ENCODE measurements at regions not wholly inside any gene's neighbourhood (a gene's known extent, or its start where the extent isn't known, plus 50 kb on each side); places are given as distances from the start of the nearest gene placed in this dataset.

- Histone ChIP-seq H2BK15ac (ENCODE audit: low read depth, poor library complexity, severe bottlenecking) (no peak overlapping the region), H3K27me3 (ENCODE audit: control insufficient read depth in 1 of 2, insufficient read depth in 1 of 2, low read length in 2 of 2) (no peaks in the 10 kb centered on the region), H2AK5ac (ENCODE audit: low read length, severe bottlenecking) (no peak overlapping the region), H4K8ac (ENCODE audit: low read length) (no peak overlapping the region), H3K9ac (ENCODE audit: low read length) (no peak overlapping the region), H3K18ac (ENCODE audit: low read depth in 1 of 2, low read length in 2 of 2) (no peak overlapping the region), H4K91ac (ENCODE audit: low read length) (no peak overlapping the region), H2BK12ac (ENCODE audit: low read length in 2 of 2) (no peak overlapping the region), H3K36me3 (ENCODE audit: control insufficient read depth in 1 of 2, insufficient read depth in 2 of 2, low read depth in 1 of 2, low read length in 2 of 2) (no peaks in the 10 kb centered on the region), H3K4me1 (ENCODE audit: control insufficient read depth, insufficient read depth, low read depth, low read length) (no peaks in the 10 kb centered on the region), H3K4ac (ENCODE audit: low read depth in 1 of 2, low read length in 2 of 2) (no peak overlapping the region), H2BK5ac (ENCODE audit: low read depth, low read length, poor library complexity, severe bottlenecking) (no peak overlapping the region), H3K23ac (ENCODE audit: low read length in 2 of 2) (no peak overlapping the region), H3K14ac (ENCODE audit: low read length in 2 of 2) (no peak overlapping the region), H3K4me3 (ENCODE audit: insufficient read depth in 1 of 2, low read depth in 1 of 2, low read length in 2 of 2) (no peak overlapping the region), H3K27ac (ENCODE audit: low read length, poor library complexity, severe bottlenecking) (no peak overlapping the region), H3K9me3 (ENCODE audit: control insufficient read depth, low read length) (no peaks in the 10 kb centered on the region), H2BK120ac (ENCODE audit: low read depth, low read length) (no peak overlapping the region), H3K79me1 (replicated peaks; ENCODE audit: low read length, poor library complexity, severe bottlenecking) (peaks cover 1% of the 10 kb centered on the region), H3K4me2 (ENCODE audit: low read length, poor library complexity, severe bottlenecking) (no peak overlapping the region), H2AFZ (ENCODE audit: low read depth, low read length) (no peak overlapping the region)
- DNase-seq = no peak
- 85% methylated on average over 1 of the region's 1 CpG for WGBS
Observed at GRCh38 chr1:80566123-80566522, 1234.6 kb upstream of the ADGRL2 start.

DNA sequence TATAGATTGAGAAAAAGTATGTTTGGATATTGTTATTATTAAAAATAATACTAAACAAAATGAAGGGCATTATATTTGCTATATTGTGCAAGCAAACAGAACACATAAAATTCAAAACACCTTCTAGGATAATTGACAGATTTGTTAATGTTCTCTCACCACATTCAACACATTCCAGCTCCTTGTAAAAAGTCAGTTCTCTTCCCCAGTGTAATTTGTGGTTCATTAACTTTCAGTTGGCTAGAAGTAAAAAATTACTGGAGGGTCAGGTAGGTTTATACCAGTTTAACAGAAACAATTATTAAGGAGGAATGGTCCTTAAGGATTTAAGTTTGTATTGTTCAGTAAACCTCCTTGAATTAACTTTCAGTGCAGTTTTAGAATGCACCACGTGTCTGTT is 1235.3 kb upstream of the ADGRL2 start:
- Histone ChIP-seq H3K14ac (ENCODE audit: low read length in 2 of 2) (no peak overlapping the region), H2AK5ac (ENCODE audit: low read length, severe bottlenecking) (no peak overlapping the region), H2BK120ac (ENCODE audit: low read depth, low read length) (no peak overlapping the region), H3K27me3 (ENCODE audit: control insufficient read depth in 1 of 2, insufficient read depth in 1 of 2, low read length in 2 of 2) (no peaks in the 10 kb centered on the region), H4K8ac (ENCODE audit: low read length) (no peak overlapping the region), H2BK5ac (ENCODE audit: low read depth, low read length, poor library complexity, severe bottlenecking) (no peak overlapping the region), H4K91ac (ENCODE audit: low read length) (no peak overlapping the region), H3K4me3 (ENCODE audit: insufficient read depth in 1 of 2, low read depth in 1 of 2, low read length in 2 of 2) (no peak overlapping the region), H3K18ac (ENCODE audit: low read depth in 1 of 2, low read length in 2 of 2) (no peak overlapping the region), H3K9ac (ENCODE audit: low read length) (no peak overlapping the region), H3K9me3 (ENCODE audit: control insufficient read depth, low read length) (no peaks in the 10 kb centered on the region), H3K23ac (ENCODE audit: low read length in 2 of 2) (no peak overlapping the region), H3K27ac (ENCODE audit: low read length, poor library complexity, severe bottlenecking) (no peak overlapping the region), H3K4ac (ENCODE audit: low read depth in 1 of 2, low read length in 2 of 2) (no peak overlapping the region), H2AFZ (ENCODE audit: low read depth, low read length) (no peak overlapping the region), H3K4me2 (ENCODE audit: low read length, poor library complexity, severe bottlenecking) (no peak overlapping the region), H2BK15ac (ENCODE audit: low read depth, poor library complexity, severe bottlenecking) (no peak overlapping the region), H3K36me3 (ENCODE audit: control insufficient read depth in 1 of 2, insufficient read depth in 2 of 2, low read depth in 1 of 2, low read length in 2 of 2) (no peaks in the 10 kb centered on the region), H3K79me1 (replicated peaks; ENCODE audit: low read length, poor library complexity, severe bottlenecking) (peaks cover 1% of the 10 kb centered on the region), H2BK12ac (ENCODE audit: low read length in 2 of 2) (no peak overlapping the region), H3K4me1 (ENCODE audit: control insufficient read depth, insufficient read depth, low read depth, low read length) (no peaks in the 10 kb centered on the region)
- no peak for DNase-seq
- no CpG with 5 or more reads among the region's 1 CpG for WGBS

GRCh38 chr1:80542231-80542630 is 1258.5 kb upstream of the ADGRL2 start:
- Histone ChIP-seq H4K91ac (ENCODE audit: low read length) (no peak overlapping the region), H2BK15ac (ENCODE audit: low read depth, poor library complexity, severe bottlenecking) (no peak overlapping the region), H3K27me3 (ENCODE audit: control insufficient read depth in 1 of 2, insufficient read depth in 1 of 2, low read length in 2 of 2) (no peaks in the 10 kb centered on the region), H3K4me1 (ENCODE audit: control insufficient read depth, insufficient read depth, low read depth, low read length) (no peaks in the 10 kb centered on the region), H3K9me3 (ENCODE audit: control insufficient read depth, low read length) (no peaks in the 10 kb centered on the region), H3K14ac (ENCODE audit: low read length in 2 of 2) (no peak overlapping the region), H3K27ac (ENCODE audit: low read length, poor library complexity, severe bottlenecking) (no peak overlapping the region), H3K18ac (ENCODE audit: low read depth in 1 of 2, low read length in 2 of 2) (no peak overlapping the region), H3K23ac (ENCODE audit: low read length in 2 of 2) (no peak overlapping the region), H2AK5ac (ENCODE audit: low read length, severe bottlenecking) (no peak overlapping the region), H3K4me3 (ENCODE audit: insufficient read depth in 1 of 2, low read depth in 1 of 2, low read length in 2 of 2) (no peak overlapping the region), H2AFZ (ENCODE audit: low read depth, low read length) (no peak overlapping the region), H3K9ac (ENCODE audit: low read length) (no peak overlapping the region), H2BK5ac (ENCODE audit: low read depth, low read length, poor library complexity, severe bottlenecking) (no peak overlapping the region), H3K36me3 (ENCODE audit: control insufficient read depth in 1 of 2, insufficient read depth in 2 of 2, low read depth in 1 of 2, low read length in 2 of 2) (no peaks in the 10 kb centered on the region), H3K4ac (ENCODE audit: low read depth in 1 of 2, low read length in 2 of 2) (no peak overlapping the region), H2BK120ac (ENCODE audit: low read depth, low read length) (no peak overlapping the region), H2BK12ac (ENCODE audit: low read length in 2 of 2) (no peak overlapping the region), H4K8ac (ENCODE audit: low read length) (no peak overlapping the region), H3K4me2 (ENCODE audit: low read length, poor library complexity, severe bottlenecking) (no peak overlapping the region), H3K79me1 (replicated peaks; ENCODE audit: low read length, poor library complexity, severe bottlenecking) (no peaks in the 10 kb centered on the region)
- no CpG with 5 or more reads among the region's 1 CpG for whole genome bisulfite sequencing
- DNase-seq = peak; percentile 54

DNA sequence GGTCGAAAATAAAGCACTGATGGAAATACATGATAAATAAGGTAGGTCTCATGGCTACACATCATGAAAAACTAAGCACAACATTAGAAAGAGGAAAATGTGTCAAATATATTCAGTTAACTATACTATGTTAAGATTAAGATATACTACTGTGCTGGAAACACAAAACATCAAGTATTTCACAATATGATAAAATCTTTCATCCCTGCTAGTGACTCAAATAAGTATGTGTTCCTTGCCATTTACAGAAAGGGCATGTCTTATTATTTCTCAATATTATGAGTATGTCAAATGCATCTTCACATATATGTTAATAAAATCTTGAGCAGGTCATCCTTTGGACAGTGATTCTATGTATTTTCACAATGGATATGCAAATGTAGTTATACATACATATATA is 1260.1 kb upstream of the ADGRL2 start:
- no peak overlapping the region for H4K8ac ChIP-seq (ENCODE audit: low read length)
- no peak overlapping the region for H2BK15ac ChIP-seq (ENCODE audit: low read depth, poor library complexity, severe bottlenecking)
- H3K14ac ChIP-seq (ENCODE audit: low read length in 2 of 2) = no peak overlapping the region

More for the DNA sequence above, 1260.1 kb upstream of the ADGRL2 start:
- Histone ChIP-seq H3K4me1 (ENCODE audit: control insufficient read depth, insufficient read depth, low read depth, low read length) (no peaks in the 10 kb centered on the region), H3K36me3 (ENCODE audit: control insufficient read depth in 1 of 2, insufficient read depth in 2 of 2, low read depth in 1 of 2, low read length in 2 of 2) (no peaks in the 10 kb centered on the region), H3K4me2 (ENCODE audit: low read length, poor library complexity, severe bottlenecking) (no peak overlapping the region), H3K4ac (ENCODE audit: low read depth in 1 of 2, low read length in 2 of 2) (no peak overlapping the region), H2BK5ac (ENCODE audit: low read depth, low read length, poor library complexity, severe bottlenecking) (no peak overlapping the region), H3K79me1 (replicated peaks; ENCODE audit: low read length, poor library complexity, severe bottlenecking) (no peaks in the 10 kb centered on the region), H3K9ac (ENCODE audit: low read length) (no peak overlapping the region), H3K27me3 (ENCODE audit: control insufficient read depth in 1 of 2, insufficient read depth in 1 of 2, low read length in 2 of 2) (no peaks in the 10 kb centered on the region), H3K18ac (ENCODE audit: low read depth in 1 of 2, low read length in 2 of 2) (no peak overlapping the region), H4K91ac (ENCODE audit: low read length) (no peak overlapping the region), H3K27ac (ENCODE audit: low read length, poor library complexity, severe bottlenecking) (no peak overlapping the region), H3K23ac (ENCODE audit: low read length in 2 of 2) (no peak overlapping the region), H2AK5ac (ENCODE audit: low read length, severe bottlenecking) (no peak overlapping the region), H2BK120ac (ENCODE audit: low read depth, low read length) (no peak overlapping the region), H3K4me3 (ENCODE audit: insufficient read depth in 1 of 2, low read depth in 1 of 2, low read length in 2 of 2) (no peak overlapping the region), H2AFZ (ENCODE audit: low read depth, low read length) (no peak overlapping the region), H3K9me3 (ENCODE audit: control insufficient read depth, low read length) (no peaks in the 10 kb centered on the region), H2BK12ac (ENCODE audit: low read length in 2 of 2) (no peak overlapping the region)
- no CpG with 5 or more reads among the region's 1 CpG for WGBS
- DNase-seq = peak; percentile 4

Data from mesenchymal stem cell (in vitro differentiated cells and primary cell).